Heart left ventricle (tissue), 16 donors: ENCODE measurements at regions not wholly inside any gene's neighbourhood (a gene's known extent, or its start where the extent isn't known, plus 50 kb on each side); places are given as distances from the start of the nearest gene placed in this dataset.

Experiments
- ATAC-seq, 4 donors: fragments of 200-7000 bp; cut with Tn5 transposase; one replicate each; pipeline ENCODE4 v1.9.1; 2020 to 2022; ENCODE audit warnings: moderate library complexity in 4 of 4, mild to moderate bottlenecking in 3 of 4, moderate number of reproducible peaks in 1 of 4
- DNase-seq, 5 donors: peaks; one replicate each; pipeline ENCODE4 v3.0.0-alpha.2; 2020
- H3K27ac ChIP-seq, 12 donors: fragments of 200-600 bp; sonication (generic) in 4 of 12; one replicate each; pipeline versions ENCODE4 v1.5.0 to v1.8.0; 2016 to 2022; ENCODE audit warnings: mild to moderate bottlenecking in 2 of 12
- H3K27me3 ChIP-seq, 9 donors: fragments of 200-600 bp; sonication (generic) in 2 of 9; one replicate each; pipeline versions ENCODE4 v1.5.1 to v1.8.0; 2016 to 2022; ENCODE audit warnings: mild to moderate bottlenecking in 3 of 9
- H3K36me3 ChIP-seq, 9 donors: fragments of 200-600 bp; sonication (generic) in 2 of 9; one replicate each; pipeline versions ENCODE4 v1.5.0 to v1.8.0; 2018 to 2022; ENCODE audit warnings: mild to moderate bottlenecking in 2 of 9
- H3K4me1 ChIP-seq, 12 donors: fragments of 200-600 bp; sonication (generic) in 4 of 12; one replicate each; pipeline versions ENCODE4 v1.5.0 to v1.8.0; 2016 to 2022; ENCODE audit warnings: mild to moderate bottlenecking in 3 of 12
- H3K4me3 ChIP-seq, 12 donors: fragments of 200-600 bp; sonication (generic) in 4 of 12; one replicate each; pipeline versions ENCODE4 v1.5.0 to v1.8.0; 2017 to 2022; ENCODE audit warnings: mild to moderate bottlenecking in 9 of 12, moderate library complexity in 4 of 12
- H3K9me3 ChIP-seq, 12 donors: fragments of 200-600 bp; sonication (generic) in 4 of 12; one replicate each; pipeline versions ENCODE4 v1.5.0 to v1.8.0; 2016 to 2022; ENCODE audit warnings: mild to moderate bottlenecking in 1 of 12
- CTCF ChIP-seq, 12 donors: fragments of 200-600 bp; sonication (generic) in 4 of 12; IDR thresholded peaks; one replicate each; pipeline versions ENCODE4 v1.5.0 to v1.8.0; 2018 to 2022; ENCODE audit warnings: antibody characterized with exemption in 12 of 12, mild to moderate bottlenecking in 5 of 12
- POLR2A ChIP-seq, 2 donors: fragments of 450-650 bp; IDR thresholded peaks; one replicate each; pipeline ENCODE4 v1.6.1; 2017; ENCODE audit warnings: antibody characterized with exemption in 2 of 2, mild to moderate bottlenecking in 2 of 2, moderate library complexity in 2 of 2
- WGBS, 4 donors: extraction: QIAGEN DNeasy Blood & Tissue Kit in 2 of 4; methylation state at CpG; one replicate each; pipeline versions ENCODE4 v1.1.5 to v1.1.7; 2013 to 2018; 5-methylcytosine and 5-hydroxymethylcytosine counted together
- intact Hi-C, 10 donors: fragments of 100-400 bp; cut with DNase I; formaldehyde crosslinking; loops; one replicate each; pipeline versions ENCODE4 v1.11.1 to v1.14.2; 2022
- donor health status: ischemic (EF 13 %, LVEDD 7.1; RV severe dilation, severe dysfunction).
- donor health status: healthy with polysubstance abuse.
- donor health status: DM: no; HTN: yes; CAD: no.
- donor health status: DM: no; HTN: no; CAD: no.
- donor health status: ischemic (EF 25% LVEDD 6.9; RV normal size, moderate dysfunction).
- donor health status: ischemic (EF 25% LVEDD 5.7; RV mildly dilated, moderate dysfunction).
- donor health status: healthy.
- donor health status: DM: yes; HTN: yes; CAD: no.
- donor health status: ischemic (EF 35%, LVEDD 5.7; RV mildly dilated, moderate dysfunction).
- donor health status: nonischemic (EF 11% LVEDD 7.7; RV severe dilation, severe dysfunction).
- donor health status: DM: yes; HTN: yes; CAD: no.
- donor health status: PGD.
- donor health status: ischemic (EF 29% LVEDD 5.4; RV normal size, mild dysfunction).
- donor health status: nonischemic (EF 23%, LVEDD 6.1; RV moderate dilation, normal function).

GRCh38 chr18:44265437-44265836 is 415.3 kb upstream of the SETBP1 start:
- TF ChIP-seq CTCF (IDR thresholded peaks at IDR 0.05) (no peak), POLR2A (IDR thresholded peaks at IDR 0.05) (no peak)
- 82 to 85% (median 83%) methylated on average over 3 of the region's 3 CpGs for WGBS, 4 donors
- intact Hi-C loops = no loop called here

GRCh38 chr18:44273298-44273697 is 407.4 kb upstream of the SETBP1 start:
- no peaks in the 10 kb centered on the region for H3K9me3 ChIP-seq
- 53 to 67% (median 58%) methylated on average over 1 of the region's 1 CpG for WGBS, 4 donors
- H3K4me1 ChIP-seq = no peaks in the 10 kb centered on the region
- DNase-seq (no peak), ATAC-seq (no peak)
- H3K27ac ChIP-seq = no peak overlapping the region
- no peaks in the 10 kb centered on the region for H3K36me3 ChIP-seq
- intact Hi-C loops = no loop called here
- no peaks in the 10 kb centered on the region for H3K27me3 ChIP-seq
- no peak for TF ChIP-seq CTCF (IDR thresholded peaks at IDR 0.05)
- no peak for TF ChIP-seq POLR2A (IDR thresholded peaks at IDR 0.05)
- H3K4me3 ChIP-seq = no peak overlapping the region

More at GRCh38 chr18:44265437-44265836, 415.3 kb upstream of the SETBP1 start:
- H3K4me3 ChIP-seq = no peak overlapping the region
- H3K27me3 ChIP-seq = no peaks in the 10 kb centered on the region
- ATAC-seq = no peak
- no peak for DNase-seq
- no peaks in the 10 kb centered on the region for H3K36me3 ChIP-seq
- H3K9me3 ChIP-seq = peaks cover 0 to 29% (median 15%) of the 10 kb centered on the region in 12 donors
- no peak overlapping the region for H3K27ac ChIP-seq
- no peaks in the 10 kb centered on the region for H3K4me1 ChIP-seq

- Histone ChIP-seq H3K27ac (no peak overlapping the region), H3K36me3 (no peaks in the 10 kb centered on the region), H3K4me1 (no peaks in the 10 kb centered on the region), H3K27me3 (no peaks in the 10 kb centered on the region), H3K9me3 (no peaks in the 10 kb centered on the region), H3K4me3 (no peak overlapping the region)
- DNase-seq (no peak), ATAC-seq (no peak)
- 84 to 94% (median 92%) methylated on average over 2 of the region's 2 CpGs for WGBS, 4 donors
- TF ChIP-seq POLR2A (IDR thresholded peaks at IDR 0.05) (no peak), CTCF (IDR thresholded peaks at IDR 0.05) (no peak)
- intact Hi-C loops = no loop called here
Observed at GRCh38 chr18:44280479-44280878, 400.2 kb upstream of the SETBP1 start.

- WGBS, 4 donors = 69 to 91% (median 83%) methylated on average over 2 of the region's 2 CpGs
- Histone ChIP-seq H3K4me1 (no peaks in the 10 kb centered on the region), H3K4me3 (no peak overlapping the region), H3K27me3 (no peaks in the 10 kb centered on the region), H3K36me3 (no peaks in the 10 kb centered on the region), H3K9me3 (no peaks in the 10 kb centered on the region), H3K27ac (no peak overlapping the region)
- no peak for ATAC-seq
- intact Hi-C loops = no loop called here
- no peak for DNase-seq
- TF ChIP-seq POLR2A (IDR thresholded peaks at IDR 0.05) (no peak), CTCF (IDR thresholded peaks at IDR 0.05) (no peak)
Observed at GRCh38 chr18:44286049-44286448, 394.6 kb upstream of the SETBP1 start.
